ENCODE measurements at regions not wholly inside any gene's neighbourhood (a gene's known extent, or its start where the extent isn't known, plus 50 kb on each side); places are given as distances from the start of the nearest gene placed in this dataset.

DNA sequence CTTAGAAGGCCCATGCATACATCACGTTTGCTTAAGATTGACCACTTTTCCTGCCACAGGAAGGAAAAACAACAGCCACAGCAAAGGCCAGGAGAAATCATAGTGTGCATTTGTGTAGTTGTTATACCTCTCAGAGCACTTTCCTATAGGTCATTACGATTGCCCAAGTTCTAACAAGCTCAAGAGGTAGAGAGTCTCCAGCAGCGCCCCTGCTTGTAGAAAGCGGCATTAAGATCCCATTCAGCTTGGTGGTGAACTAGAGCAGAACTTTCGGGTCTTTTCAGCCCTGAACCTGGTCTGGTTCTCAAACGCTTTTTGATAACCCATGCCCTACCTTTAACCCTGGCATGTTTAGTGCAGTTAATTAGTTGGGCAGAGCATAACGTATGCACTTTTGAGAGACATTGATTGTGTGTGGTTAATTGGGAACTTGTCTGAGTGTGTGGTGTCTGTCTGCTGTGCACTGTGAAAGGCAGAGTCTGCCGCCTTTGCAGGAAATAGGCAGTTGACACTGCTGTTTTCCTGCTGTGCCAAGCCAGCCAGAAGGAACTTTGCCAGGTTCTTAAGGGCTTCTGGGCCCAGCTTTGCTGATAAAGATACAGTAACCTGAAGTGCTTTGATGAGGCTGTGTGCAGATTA lies 109.9 kb upstream of the CLMP start:
- no peak for DNase-seq (ENCODE audit: low read depth in 2 of 2)

DNA sequence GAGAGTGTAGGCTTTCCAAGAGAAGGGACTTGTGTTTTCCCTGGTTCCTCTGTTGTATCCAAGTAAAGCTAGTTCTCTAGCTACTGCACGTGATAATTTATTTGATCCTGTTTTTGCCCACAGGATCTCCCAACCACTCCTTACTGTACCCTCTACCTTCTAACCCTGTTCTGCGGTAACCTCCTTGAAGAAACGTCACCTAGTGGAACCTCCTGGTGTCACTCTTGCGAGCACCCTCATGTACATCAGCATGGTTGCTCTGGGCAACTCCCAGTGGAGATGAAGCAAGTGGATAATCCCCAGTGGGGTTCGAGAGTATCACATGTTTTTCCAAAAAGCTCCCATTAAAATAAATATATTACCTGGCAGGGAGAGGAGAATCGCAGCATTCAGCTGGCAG lies 108.9 kb upstream of the CLMP start:
- DNase-seq (ENCODE audit: low read depth in 2 of 2): no peak

DNA sequence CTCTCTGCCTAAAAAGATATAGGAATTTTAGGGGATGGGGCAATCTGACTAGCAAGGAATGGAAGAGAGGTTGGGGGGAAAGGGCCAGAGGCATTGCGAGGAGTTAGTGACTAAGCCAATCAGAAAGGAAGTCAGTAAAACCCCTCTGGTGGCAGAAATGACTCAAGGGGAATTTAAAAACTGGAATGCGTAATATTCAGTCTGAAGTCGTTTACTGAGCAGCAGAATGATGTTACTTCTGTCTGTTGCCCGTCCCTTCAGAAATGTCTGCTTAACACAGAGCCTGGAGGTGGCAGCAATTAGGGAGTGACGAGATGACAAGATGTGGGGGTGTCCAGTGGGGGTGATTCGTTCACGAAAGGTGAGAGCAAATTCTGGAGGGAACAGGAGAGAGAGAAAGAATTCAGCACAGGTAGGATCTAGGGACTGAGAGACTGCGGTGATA lies 107.7 kb upstream of the CLMP start:
- no peak for DNase-seq (ENCODE audit: low read depth in 2 of 2)

DNA sequence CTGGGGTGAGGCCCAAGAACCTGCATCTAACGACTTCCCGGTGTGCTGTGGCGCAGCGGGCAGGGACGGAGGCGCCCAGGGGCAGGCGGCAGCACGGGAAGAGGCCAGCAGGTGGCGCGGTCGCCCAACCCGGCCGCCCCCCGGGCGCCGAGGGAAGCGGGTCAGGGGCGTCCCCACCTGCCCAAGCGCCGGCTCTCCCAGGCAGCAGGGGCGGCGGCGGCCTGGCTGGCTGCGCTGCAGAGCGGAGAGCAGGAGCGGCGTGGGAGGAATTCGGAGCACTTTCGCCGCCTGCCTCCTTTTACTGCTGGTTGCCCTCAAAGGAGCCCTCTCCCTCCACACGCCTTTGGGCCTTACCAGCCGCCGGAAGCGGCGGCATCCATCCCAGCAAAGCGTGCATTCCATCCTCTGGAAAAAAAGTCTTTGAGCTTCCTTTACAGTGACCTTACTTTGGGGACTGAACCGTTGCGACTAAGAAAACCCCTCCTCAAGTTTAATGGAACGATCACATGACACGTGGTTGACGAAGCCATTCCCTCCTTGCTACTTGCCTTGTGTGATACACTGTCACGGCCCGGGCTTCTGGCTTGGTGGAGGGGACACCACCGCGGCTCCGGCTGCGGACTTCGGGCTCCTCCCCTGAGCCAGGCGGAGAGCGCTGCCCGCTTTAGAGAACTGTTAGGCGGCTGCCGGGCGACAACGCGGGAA lies 106.8 kb upstream of the CLMP start:
- peak; percentile 10 to 51 for DNase-seq (ENCODE audit: low read depth in 2 of 2)

DNA sequence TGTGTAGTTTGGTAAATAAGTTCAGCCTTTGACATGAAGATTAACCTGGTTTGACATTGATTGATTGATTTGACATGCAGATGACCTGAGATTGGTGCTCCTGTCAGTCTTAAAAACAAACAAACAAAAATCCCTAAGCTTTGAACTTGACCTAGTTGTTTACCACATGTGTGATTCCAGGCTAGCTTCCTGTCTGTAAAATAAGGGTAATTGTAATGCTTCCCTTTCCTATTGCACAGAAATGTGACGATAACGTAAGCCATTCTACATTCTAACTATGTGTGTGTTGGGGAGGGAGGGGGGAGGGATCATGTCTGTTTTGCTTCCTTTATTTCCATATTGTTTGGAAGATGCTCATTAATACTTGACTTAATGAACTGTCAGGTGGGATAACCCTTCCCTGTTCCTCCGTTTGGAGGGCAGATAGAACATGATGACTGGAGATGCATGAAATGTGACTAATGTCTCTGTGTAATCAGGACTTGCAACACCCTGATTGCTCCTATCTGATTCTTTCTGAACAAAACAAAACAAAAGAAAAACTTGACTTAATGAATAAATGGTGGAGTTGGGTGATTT lies 106.1 kb upstream of the CLMP start:
- no peak for DNase-seq (ENCODE audit: low read depth in 2 of 2)

DNA sequence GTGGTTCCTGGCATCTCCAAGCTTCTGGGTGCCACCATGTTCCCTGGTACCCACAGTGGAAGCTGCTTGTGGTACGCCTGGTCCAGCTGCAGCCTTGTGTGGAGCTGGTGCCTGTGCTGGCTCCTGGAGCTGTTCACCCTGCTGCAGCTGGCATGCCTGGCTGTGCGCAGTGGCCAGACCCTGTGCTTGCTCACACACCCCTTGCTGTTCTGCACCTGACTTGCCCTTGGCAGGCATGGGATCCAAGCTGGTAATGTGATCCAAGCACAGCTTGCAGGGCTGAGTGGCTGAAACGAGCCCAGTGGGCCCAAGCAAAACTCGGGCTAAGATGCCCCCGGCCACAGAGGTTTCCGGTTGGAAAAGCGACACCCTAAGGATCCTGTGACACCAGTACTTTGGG lies 104.7 kb upstream of the CLMP start:
- DNase-seq (ENCODE audit: low read depth in 2 of 2): no peak

DNA sequence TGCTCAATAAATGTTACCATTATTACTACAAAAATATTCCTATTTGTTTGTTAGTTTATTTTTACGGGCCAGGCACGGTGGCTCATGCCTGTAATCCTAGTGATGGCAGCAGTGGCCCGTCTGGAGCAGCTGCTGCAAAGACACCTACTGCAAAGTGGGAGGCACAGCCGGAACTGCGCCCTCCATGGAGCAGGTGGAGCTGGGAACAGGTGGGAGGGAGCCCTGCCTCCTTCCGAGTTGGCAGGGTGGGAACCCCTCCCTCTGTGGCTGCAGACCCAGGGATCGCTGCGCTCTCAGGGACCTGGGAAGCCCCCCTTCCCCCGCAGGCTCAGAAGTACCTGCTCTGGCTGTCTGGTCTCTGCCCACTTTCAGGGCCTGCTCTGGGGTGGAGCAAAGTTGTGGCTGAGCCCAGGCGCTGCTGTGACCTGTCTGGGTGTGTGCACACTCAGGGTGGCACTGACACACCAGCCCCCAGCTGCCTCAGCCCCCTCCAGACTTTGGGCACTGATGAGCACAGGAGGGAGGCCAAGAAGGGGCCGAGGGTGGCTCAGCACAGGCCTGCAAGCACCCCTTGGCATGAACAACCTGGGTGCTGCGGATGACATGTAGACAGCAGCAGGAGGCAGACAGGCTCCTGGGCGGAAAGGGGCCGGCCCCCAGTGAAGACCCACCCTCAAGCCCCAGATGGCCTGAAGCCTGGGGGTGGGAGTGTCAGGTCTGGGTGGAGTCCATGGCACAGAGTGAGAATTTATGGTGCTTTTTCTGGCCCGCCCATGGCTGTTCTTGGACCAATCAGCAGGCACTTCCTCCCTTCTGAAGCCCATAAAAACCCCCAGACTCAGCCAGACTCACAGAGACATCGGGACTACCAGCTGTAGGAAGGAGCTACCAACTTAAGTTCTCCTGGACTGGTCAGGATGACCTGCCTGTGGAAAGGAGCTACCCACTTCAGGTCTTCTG lies 103.7 kb upstream of the CLMP start:
- no peak for DNase-seq (ENCODE audit: low read depth in 2 of 2)

DNA sequence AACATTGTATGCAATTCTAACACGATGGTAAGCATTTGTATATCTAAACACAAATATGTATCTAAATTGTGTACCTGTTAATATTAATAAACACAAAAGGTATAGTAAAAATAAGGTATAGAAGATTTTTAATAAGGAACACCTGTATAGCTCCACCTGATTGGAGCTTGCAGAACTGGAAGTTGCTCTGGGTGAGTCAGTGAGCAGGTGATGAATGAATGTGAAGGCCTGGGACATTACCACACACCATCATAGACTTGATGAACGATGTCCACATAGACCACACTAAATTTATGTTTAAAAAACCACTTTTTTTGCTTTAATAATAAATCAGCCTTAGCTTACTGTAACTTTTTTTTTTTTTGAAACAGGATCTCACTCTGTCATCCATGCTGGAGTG lies 97.6 kb upstream of the CLMP start:
- no peak for DNase-seq (ENCODE audit: low read depth in 2 of 2)

DNA sequence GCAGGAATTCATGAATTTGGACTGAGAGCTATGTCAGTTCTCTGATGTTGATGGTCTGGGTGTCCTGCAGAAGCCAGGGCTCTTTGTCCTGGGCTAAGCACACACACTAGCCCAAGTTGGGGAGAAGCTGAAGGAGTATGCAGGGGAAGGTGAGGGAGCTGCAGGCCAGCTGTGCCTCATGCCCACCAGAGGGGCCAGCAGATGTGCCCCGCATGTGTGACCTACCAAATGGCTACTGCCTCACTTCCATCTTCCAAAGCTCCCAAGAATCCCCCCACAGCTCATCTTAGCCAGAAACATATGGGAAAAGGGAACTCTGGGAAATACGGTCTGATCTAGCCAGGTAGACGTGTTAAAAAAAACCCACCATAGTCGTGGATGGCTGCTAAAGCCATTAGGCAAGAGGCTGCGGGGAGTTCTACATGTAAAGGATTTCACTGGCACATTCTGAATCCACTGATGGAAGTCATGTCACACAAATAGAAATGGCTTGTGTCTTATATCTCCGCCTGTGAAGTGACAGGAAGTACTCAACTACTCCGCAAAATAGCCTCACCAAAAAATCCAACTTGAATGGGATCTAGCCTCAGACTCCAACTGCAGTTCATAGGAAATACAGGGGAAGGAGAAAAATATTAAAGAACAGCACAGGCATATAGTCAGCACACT lies 96.3 kb upstream of the CLMP start:
- no peak for DNase-seq (ENCODE audit: low read depth in 2 of 2)

DNA sequence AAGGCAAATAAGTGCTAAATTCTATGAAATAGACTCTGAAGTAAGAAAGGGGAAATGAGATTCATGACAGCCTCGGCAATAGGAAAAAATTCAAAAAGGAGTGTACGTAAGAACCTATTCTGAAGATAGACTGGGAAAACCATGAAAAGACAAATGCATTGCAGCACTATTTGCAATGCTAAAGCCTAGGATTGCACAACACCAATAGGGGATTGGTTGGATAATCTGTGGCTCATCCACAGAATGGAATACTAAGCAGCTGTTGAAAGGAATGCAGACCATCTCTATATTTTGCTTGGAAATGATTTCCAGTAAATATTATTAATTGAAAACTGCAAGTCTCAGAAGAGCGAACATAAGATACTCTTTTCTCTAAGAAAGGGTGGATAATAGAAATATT lies 91.7 kb upstream of the CLMP start:
- no peak for DNase-seq (ENCODE audit: low read depth in 2 of 2)

DNA sequence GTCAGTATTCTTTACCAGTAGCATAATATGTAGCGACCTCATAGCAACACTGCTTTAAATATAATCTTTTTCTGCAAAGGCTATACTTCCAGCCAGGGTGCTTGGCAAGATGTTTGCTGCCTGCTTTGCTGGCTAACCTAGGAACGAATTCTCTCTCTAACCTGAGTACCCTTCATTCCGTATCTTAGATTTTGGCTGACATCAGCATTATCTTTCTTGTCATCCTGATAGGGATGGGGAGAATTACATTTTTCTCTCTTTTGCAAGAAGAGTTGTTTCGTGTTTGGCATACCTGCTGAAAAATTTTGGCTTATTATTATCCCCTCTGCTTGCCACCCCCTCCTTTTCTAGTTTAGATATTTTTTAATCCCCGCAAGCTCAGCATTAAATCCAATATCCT lies 91.2 kb upstream of the CLMP start:
- no peak for DNase-seq (ENCODE audit: low read depth in 2 of 2)

DNA sequence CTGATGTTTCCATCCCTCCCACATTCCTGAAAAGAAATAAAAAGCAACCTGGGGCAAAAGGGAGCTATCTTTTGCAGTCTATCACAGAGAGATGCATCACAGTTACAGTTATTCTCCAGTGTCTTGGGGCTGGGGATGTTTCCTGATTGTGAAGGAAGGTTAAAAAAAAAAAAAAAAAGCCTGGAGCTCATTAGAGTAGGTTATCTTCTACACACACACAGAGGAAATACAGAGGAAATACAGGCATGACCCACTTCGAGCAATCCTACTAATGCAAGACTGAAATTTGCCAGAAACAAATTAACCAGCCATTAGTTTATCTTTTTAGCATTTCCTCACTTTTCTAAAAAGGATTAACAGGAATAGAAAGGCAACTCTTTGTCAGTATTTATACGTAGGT lies 89.4 kb upstream of the CLMP start:
- DNase-seq (ENCODE audit: low read depth in 2 of 2): no peak

DNA sequence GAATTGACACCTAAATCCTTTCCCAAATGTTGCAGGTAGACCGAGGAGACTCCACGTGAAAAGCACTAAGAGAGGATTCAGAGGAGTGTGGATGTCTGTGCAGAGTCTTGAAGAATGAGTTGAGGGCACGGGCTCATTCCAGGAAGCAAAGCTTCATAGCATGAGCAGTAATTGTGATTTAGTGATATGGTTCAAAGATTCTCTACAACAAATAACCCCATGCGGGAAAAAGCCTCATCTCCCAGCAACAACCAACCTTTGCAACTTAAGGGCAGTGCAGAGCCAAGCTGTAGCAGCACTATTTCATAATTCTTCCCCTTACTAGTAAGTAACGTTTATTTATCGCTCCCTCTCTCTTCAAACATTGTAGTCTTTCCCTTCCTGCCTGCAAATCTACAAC lies 87.5 kb upstream of the CLMP start:
- DNase-seq (ENCODE audit: low read depth in 2 of 2): no peak

DNA sequence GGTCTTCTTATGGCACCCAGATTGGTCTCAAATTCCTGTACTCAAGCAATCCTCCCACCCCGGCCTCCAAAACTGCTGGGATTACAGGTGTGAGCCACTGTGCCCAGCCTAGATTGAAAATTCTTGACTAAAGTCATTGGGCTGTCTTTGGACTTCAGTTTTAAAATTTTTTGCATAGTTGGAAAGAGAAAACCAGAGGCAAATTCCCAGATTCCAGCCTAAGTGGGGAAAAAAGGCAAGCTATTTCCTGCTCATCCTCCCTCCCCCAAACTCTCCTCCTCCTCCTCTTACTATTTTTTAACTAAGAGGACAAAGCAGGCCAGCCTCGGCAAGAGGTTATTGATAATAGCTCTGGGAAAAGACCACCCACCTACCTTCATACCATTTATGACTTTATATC lies 78.6 kb upstream of the CLMP start:
- no peak for DNase-seq (ENCODE audit: low read depth in 2 of 2)

DNA sequence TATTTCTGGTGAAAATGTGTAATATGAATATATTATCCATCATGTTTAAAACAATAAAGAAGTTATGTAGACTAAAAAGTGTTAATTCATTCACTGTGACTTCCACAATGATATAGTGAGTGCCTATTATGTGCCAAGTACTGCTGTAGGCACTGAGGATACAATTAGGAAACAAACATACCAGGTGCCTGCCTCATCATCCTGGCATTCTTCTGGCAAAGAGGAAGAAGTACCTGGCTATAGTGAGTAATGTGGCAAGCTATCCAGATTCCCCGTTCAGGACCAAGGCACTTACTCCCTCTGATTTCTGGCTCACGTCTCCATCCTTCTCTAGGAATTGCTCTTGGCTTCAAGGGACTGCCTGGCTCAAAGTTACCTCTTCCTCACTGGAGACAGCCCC lies 77.5 kb upstream of the CLMP start:
- no peak for DNase-seq (ENCODE audit: low read depth in 2 of 2)

DNA sequence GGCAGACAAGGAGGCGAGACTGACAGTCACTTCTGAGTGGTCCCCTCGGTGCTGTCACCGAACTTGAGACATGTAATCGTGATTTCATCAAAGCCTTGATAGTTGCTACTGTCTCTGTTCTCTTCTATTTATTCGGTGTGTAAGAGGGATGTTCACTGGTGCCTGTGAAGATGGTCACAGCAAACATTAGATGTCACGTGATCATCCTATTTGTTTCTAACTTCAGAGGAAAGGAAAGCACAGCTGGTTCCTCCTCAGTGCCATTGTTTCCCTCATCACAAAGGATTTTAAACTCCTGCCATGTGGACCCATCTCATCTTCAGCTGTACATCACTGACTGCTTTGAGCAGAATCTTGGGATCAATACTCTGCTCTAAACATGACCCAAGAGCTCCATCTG lies 73.1 kb upstream of the CLMP start:
- DNase-seq (ENCODE audit: low read depth in 2 of 2): no peak

DNA sequence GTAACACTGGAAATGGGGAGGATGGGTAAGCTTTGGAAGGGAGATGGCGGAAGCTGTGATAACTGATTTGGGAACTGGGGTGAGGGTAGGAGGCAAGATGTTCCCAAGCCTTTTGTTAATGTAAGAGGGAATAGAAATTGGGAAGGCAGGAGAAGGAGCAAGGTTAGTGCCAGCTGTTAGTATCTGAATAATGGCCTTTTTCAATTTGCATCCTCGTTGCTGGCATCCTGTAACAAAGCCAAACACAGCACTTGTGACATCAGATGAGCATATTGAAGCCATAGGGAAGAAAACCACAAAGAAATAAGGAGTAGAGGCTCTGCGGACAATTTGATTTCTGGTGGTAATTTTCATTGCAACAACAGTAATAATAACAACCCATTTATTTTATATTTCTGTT lies 70.9 kb upstream of the CLMP start:
- DNase-seq (ENCODE audit: low read depth in 2 of 2): no peak

DNA sequence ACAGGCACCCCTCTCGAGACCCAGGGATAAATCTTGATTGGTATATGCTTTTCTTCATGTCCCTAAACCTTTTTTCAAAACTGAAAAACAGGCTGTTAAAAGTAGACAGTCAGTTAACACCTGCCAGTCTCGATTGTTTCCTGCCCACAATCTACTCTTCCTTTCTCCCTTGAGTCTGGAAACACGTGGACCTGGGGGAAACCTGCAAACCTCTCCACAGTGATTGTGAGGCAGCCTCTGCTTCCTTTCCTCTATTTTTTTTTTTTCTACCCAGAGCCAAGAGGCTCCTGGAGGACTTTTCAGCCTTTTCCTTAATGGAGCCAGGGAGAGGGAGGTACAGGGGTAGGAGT lies 69.4 kb upstream of the CLMP start:
- DNase-seq (ENCODE audit: low read depth in 2 of 2): no peak

DNA sequence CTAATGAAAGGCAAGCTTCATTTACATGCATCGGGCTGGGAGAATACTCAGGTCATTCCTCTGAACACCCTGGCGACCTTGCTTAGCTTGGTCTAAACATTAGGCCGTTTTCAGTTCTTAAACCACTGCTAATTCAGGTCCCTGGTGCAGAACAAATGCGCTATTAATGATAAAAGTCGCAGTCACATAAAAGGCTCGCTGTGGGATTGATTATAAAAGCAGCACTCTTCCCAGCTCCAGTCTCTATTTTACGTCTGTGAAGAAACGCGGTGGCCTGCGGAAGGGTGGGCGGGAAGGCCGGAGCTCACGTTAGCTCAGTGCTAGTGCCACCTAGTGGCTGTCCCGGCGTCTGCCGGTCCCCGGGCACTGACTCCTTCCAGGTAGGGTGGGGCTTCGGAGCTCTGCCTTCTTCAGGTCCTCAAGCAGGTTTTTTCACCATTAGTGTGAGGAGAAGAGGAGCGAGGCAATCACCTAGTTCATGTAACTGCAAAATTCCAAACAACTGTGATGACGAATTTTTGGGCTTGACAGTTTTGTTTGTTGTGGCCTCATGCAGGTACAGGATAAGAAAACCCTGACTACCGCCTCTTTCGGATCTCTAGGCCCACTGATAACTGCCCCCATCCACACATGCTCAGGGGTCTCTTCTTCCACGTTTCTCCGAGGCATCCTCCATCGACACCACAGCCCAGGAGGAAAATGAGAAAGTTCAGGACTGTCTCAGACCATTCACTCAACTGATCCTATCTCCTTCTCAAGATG lies 66.5 kb upstream of the CLMP start:
- peak; percentile 21 to 43 for DNase-seq (ENCODE audit: low read depth in 2 of 2)

DNA sequence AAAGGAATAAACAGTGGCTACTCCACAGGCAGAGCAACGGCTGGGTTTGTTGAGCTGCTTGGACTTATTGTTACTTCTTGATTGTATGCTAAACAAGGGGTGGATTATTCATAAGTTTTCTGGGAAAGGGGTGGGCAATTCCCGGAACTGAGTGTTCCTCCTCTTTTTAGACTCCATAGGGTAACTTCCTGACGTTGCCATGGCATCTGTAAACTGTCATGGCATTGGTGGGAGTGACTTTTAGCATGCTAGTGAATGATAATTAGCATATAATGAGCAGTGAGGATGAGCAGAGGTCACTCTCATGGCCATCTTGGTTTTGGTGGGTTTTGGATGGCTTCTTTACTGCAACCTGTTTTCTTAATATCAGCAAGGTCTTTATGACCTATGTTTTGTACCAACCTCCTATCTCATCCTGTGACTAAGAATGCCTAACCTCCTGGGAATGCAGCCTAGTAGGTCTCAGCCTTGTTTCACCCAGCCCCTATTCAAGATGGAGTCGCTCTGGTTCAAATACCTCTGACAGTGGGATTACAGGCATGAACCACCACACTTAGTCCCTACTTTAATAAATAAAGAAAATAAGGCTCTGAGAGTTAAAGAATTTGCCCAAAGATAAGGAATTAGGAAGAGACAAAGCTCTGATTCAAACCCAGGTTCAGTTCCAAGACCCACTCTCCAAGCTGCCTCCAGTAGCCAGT lies 65.6 kb upstream of the CLMP start:
- no peak for DNase-seq (ENCODE audit: low read depth in 2 of 2)

DNA sequence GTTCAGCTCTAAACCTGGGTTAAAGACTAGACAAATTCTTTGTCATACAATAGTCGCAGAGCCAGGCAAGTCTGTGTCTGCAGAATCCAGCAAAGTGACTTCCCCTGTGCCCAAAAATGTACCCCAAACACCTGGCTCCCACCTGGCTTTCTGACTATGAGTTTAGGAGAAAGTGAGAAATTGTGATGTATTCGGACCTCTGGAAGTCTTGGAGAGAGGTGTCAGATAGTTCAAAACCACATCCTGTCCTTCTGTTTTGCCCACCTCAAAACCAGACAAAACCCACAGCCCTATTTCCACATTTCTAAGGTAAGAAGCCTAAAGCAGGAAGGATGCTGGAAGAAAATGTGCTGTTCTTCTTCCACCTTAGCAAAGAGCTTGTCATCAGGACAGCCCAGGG lies 63.8 kb upstream of the CLMP start:
- no peak for DNase-seq (ENCODE audit: low read depth in 2 of 2)
